Thyroid gland (tissue), 4 donors: ENCODE measurements at regions not wholly inside any gene's neighbourhood (a gene's known extent, or its start where the extent isn't known, plus 50 kb on each side); places are given as distances from the start of the nearest gene placed in this dataset.

Experiments
- DNase-seq, 2 donors: peaks; one replicate each; pipeline ENCODE4 v3.0.0-alpha.2; 2019
- H3K27ac ChIP-seq, 3 donors: fragments of 200-600 bp; sonication (generic); 1 replicate in 2 of 3; 2 replicates in 1 of 3; pipeline ENCODE4 v1.5.1; 2016 to 2019; ENCODE audit warnings: mild to moderate bottlenecking in 1 of 3, moderate library complexity in 1 of 3
- H3K27me3 ChIP-seq: fragments of 200-600 bp; sonication (generic); one replicate; pipeline ENCODE4 v1.5.1; 2019
- H3K36me3 ChIP-seq, 2 donors: fragments of 200-600 bp; sonication (generic); one replicate each; pipeline ENCODE4 v1.5.1; 2016 to 2019
- H3K4me1 ChIP-seq, 2 donors: fragments of 200-600 bp; sonication (generic); one replicate each; pipeline ENCODE4 v1.5.1; 2017 to 2019
- H3K4me3 ChIP-seq, 3 donors: fragments of 200-600 bp; sonication (generic); replicated peaks in 1 of 3; 1 replicate in 2 of 3; 2 replicates in 1 of 3; pipeline ENCODE4 v1.5.1; 2016; ENCODE audit warnings: mild to moderate bottlenecking in 1 of 3
- H3K9me3 ChIP-seq: fragments of 200-600 bp; sonication (generic); one replicate; pipeline ENCODE4 v1.5.1; 2017
- CTCF ChIP-seq, 6 experiments: fragments of 200-600 bp in 3 of 6; fragments of 450-650 bp in 3 of 6; sonication (generic) in 3 of 6; IDR thresholded peaks; one replicate each; pipeline ENCODE4 v1.5.1; 2016 to 2019; ENCODE audit warnings: antibody characterized with exemption in 6 of 6, mild to moderate bottlenecking in 2 of 6, inconsistent platforms in 1 of 6, moderate library complexity in 1 of 6
- POLR2A ChIP-seq, 2 donors: fragments of 450-650 bp; IDR thresholded peaks; one replicate each; pipeline ENCODE4 v1.6.1; 2017; ENCODE audit warnings: antibody characterized with exemption in 2 of 2, mild to moderate bottlenecking in 2 of 2, moderate library complexity in 1 of 2
- WGBS, 2 donors: methylation state at CpG; one replicate each; pipeline ENCODE4 v1.1.5; 2017; 5-methylcytosine and 5-hydroxymethylcytosine counted together
- intact Hi-C: fragments of 100-400 bp; cut with DNase I; formaldehyde crosslinking; loops from one replicate; pipeline ENCODE4 v1.15.1; 2023

GRCh38 chr11:112499153-112499880 is 238.7 kb upstream of the PLET1 start:
- DNase-seq = no peak
- Histone ChIP-seq H3K4me1 (no peaks in the 10 kb centered on the region), H3K27ac (no peak overlapping the region), H3K27me3 (no peaks in the 10 kb centered on the region), H3K36me3 (no peaks in the 10 kb centered on the region), H3K9me3 (no peaks in the 10 kb centered on the region), H3K4me3 (no peak overlapping the region)
- intact Hi-C loops = no loop called here
- TF ChIP-seq POLR2A (IDR thresholded peaks at IDR 0.05) (no peak), CTCF (IDR thresholded peaks at IDR 0.05) (no peak)
- WGBS, 2 donors = 75 to 80% methylated on average over 20 of the region's 20 CpGs

GRCh38 chr11:112499881-112500204 is 239.2 kb upstream of the PLET1 start:
- intact Hi-C loops = no loop called here
- no peaks in the 10 kb centered on the region for H3K4me1 ChIP-seq
- DNase-seq = no peak
- H3K9me3 ChIP-seq = no peaks in the 10 kb centered on the region
- no peak overlapping the region for H3K4me3 ChIP-seq
- TF ChIP-seq CTCF (IDR thresholded peaks at IDR 0.05) (no peak), POLR2A (IDR thresholded peaks at IDR 0.05) (no peak)
- H3K27me3 ChIP-seq = no peaks in the 10 kb centered on the region
- H3K36me3 ChIP-seq = no peaks in the 10 kb centered on the region
- H3K27ac ChIP-seq = no peak overlapping the region
- WGBS, 2 donors = 94 to 95% methylated on average over 10 of the region's 10 CpGs

GRCh38 chr11:112503410-112503809 is 242.8 kb upstream of the PLET1 start:
- H3K4me1 ChIP-seq = no peaks in the 10 kb centered on the region
- WGBS, 2 donors = 80 to 89% methylated on average over 5 of the region's 5 CpGs
- no peaks in the 10 kb centered on the region for H3K36me3 ChIP-seq
- no peak overlapping the region for H3K4me3 ChIP-seq
- DNase-seq = no peak
- H3K27me3 ChIP-seq = no peaks in the 10 kb centered on the region
- H3K9me3 ChIP-seq = no peaks in the 10 kb centered on the region
- intact Hi-C loops = no loop called here
- TF ChIP-seq POLR2A (IDR thresholded peaks at IDR 0.05) = no peak
- TF ChIP-seq CTCF (IDR thresholded peaks at IDR 0.05) = no peak
- no peak overlapping the region for H3K27ac ChIP-seq

- no peak overlapping the region for H3K27ac ChIP-seq
- H3K4me1 ChIP-seq = no peaks in the 10 kb centered on the region
- intact Hi-C loops = no loop called here
- WGBS, 2 donors = 75 to 91% methylated on average over 1 of the region's 1 CpG
- H3K27me3 ChIP-seq = no peaks in the 10 kb centered on the region
- no peak overlapping the region for H3K4me3 ChIP-seq
- TF ChIP-seq CTCF (IDR thresholded peaks at IDR 0.05) = no peak
- TF ChIP-seq POLR2A (IDR thresholded peaks at IDR 0.05) = no peak
- no peaks in the 10 kb centered on the region for H3K36me3 ChIP-seq
- no peaks in the 10 kb centered on the region for H3K9me3 ChIP-seq
- DNase-seq = no peak
These were observed 243.4 kb upstream of the PLET1 start for GRCh38 chr11:112504056-112504455.

GRCh38 chr11:112506852-112507251 is 246.2 kb upstream of the PLET1 start:
- intact Hi-C loops = no loop called here
- H3K4me3 ChIP-seq = no peak overlapping the region
- no peaks in the 10 kb centered on the region for H3K9me3 ChIP-seq
- no peak for DNase-seq
- no peaks in the 10 kb centered on the region for H3K4me1 ChIP-seq
- WGBS, 2 donors = 85 to 94% methylated on average over 1 of the region's 1 CpG
- H3K27me3 ChIP-seq = no peaks in the 10 kb centered on the region
- H3K36me3 ChIP-seq = no peaks in the 10 kb centered on the region
- H3K27ac ChIP-seq = no peak overlapping the region
- TF ChIP-seq POLR2A (IDR thresholded peaks at IDR 0.05) = no peak
- no peak for TF ChIP-seq CTCF (IDR thresholded peaks at IDR 0.05)
